ENCODE measurements at regions not wholly inside any gene's neighbourhood (a gene's known extent, or its start where the extent isn't known, plus 50 kb on each side); places are given as distances from the start of the nearest gene placed in this dataset.
"Not testable (repeated sequence)": the region's sequence is repeated elsewhere in the genome, so short reads cannot be mapped to it uniquely, and the experiment has no call there.

DNA sequence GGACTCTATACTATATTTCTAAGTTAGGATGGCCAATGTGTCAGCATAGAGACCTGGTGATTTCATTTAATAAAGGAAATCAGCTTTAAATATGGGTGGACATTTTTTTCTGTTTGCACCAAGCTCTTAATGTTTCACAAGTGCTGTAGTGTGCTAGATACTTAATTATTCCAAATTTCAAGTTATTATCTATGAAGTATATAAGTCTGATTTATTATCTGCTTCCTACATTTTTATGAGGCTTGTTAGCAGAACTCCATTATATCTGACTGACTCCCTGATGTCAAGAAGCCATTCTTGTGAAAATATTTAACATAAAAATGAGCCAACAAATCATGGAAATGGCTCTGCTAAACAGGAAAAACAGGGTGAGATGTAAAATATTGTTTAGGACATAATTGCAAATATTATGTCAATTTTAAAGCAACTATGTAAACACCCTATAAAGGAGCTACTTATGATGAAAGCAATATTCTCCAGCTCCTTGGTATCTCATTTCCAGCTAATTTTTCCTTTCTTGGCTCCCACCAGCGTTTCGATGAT lies 1415.2 kb downstream of the GATA3 start:
- no peak for DNase-seq

DNA sequence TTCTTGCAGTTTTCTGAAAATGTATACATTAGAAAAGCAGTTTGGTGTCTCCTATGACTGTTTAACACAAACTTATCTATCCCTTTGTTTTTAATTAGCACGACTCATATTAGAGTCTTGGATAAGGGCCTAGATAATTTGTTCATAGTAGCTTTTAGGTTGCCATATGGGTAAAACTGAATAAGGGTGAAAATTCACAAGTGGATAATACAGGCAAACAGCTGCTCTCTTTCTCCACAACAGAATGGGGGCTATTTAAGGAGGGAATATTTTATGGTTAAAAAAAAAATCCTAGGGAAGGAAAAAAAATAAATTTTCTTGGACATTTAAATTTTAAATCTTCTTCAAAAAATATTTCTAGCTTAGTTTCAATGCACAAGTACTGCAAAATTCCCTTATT lies 1416.1 kb downstream of the GATA3 start:
- DNase-seq = no peak

DNA sequence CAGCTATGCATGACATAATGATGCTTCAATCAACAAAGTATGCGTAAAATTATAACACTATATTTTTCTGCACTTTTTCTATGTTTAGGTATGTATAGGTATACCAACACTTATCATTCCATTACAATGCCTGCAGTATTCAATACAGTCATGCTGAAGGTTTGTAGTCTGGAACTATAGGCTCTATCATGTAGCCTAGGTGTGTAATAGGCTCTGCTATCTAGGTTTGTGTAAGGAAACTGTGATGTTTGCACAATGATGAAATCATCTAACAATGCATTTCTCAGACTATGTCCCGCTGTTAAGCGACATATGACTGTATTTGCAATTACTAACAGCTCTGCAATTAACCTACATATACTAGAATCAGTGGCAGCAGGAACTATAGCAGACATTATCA lies 1447.5 kb downstream of the GATA3 start:
- DNase-seq = no peak

DNA sequence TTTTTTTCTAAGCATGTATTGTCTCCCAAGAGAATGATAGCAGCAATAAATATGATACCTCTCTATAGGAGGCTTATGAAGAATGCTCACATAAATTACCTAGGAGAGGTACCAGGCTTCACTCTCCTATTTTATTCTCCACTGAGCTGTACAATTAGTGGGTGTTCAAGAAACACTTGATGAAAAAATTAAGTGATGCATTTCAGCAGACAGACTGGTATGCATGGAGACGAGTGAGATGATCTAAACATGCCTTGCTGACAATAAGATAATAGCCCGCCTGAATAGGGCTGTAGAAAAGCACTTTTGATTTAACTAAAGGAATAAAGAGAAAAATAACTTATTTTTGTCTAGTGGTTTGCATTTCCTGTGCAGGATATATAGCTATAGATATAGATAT lies 1449.7 kb downstream of the GATA3 start:
- DNase-seq = no peak

GRCh38 chr10:9505546-9505945 lies 1451.1 kb downstream of the GATA3 start:
- no peak for DNase-seq

GRCh38 chr10:9508606-9509005 lies 1454.1 kb downstream of the GATA3 start:
- DNase-seq = no peak

GRCh38 chr10:9510626-9511025 lies 1456.1 kb downstream of the GATA3 start:
- no peak for DNase-seq

DNA sequence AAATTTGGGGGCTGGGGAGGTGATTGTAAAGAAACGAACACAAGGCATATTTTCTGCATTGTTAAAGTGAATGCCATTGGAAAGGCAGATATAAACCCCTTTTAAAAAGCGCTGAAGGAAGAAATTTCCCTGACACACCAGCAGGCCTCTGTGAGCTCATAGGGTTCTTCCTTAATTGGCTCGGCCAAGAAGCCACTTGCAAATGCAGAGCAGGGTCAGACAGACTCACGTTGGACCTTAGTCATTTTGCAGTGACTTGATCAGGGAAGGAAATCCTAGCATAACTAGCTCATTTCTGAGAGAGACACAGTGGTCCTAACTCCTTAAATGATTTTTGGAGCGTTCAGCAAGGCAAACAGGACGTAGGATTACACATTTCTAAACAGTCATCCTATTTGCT lies 1461.4 kb downstream of the GATA3 start:
- DNase-seq = no peak

DNA sequence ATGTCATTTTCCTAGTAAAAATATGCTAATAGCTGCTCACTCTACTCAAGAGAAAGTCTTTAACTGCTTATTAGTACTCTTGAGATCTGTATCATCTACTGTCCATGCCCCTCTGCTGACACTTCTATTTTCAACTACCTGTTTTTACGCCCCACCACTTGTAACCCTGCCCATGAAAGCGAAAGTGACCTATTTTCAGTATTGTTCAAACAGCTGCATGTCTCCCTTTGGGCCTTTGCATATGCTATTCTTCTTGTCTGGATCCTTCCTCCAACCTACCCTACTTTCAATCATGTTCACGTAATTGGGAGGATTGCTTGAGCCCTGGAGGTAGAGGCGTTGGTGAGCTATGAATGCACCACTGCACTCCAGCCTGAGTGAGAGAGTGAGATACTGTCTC lies 1481.3 kb downstream of the GATA3 start:
- no peak for DNase-seq

DNA sequence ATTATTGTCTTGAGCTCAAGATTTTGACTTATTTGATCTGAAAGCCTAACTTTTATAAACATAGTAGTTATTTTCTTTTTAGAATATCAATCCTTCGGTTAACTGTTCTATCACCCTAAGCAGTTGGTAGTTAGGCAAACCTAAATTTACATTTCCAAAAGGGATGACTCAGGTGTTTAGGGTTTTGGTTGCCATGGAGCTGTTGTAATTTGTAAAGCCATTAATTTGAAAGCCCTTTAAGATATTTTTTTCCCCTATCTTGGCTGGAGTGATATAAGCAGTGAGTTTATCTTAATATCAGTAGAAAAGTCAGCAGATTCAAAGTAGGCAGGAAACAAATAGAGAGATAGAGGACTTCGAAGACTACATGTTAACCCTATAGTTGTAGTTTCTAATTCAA lies 1472.6 kb upstream of the CELF2 start:
- no peak for DNase-seq

DNA sequence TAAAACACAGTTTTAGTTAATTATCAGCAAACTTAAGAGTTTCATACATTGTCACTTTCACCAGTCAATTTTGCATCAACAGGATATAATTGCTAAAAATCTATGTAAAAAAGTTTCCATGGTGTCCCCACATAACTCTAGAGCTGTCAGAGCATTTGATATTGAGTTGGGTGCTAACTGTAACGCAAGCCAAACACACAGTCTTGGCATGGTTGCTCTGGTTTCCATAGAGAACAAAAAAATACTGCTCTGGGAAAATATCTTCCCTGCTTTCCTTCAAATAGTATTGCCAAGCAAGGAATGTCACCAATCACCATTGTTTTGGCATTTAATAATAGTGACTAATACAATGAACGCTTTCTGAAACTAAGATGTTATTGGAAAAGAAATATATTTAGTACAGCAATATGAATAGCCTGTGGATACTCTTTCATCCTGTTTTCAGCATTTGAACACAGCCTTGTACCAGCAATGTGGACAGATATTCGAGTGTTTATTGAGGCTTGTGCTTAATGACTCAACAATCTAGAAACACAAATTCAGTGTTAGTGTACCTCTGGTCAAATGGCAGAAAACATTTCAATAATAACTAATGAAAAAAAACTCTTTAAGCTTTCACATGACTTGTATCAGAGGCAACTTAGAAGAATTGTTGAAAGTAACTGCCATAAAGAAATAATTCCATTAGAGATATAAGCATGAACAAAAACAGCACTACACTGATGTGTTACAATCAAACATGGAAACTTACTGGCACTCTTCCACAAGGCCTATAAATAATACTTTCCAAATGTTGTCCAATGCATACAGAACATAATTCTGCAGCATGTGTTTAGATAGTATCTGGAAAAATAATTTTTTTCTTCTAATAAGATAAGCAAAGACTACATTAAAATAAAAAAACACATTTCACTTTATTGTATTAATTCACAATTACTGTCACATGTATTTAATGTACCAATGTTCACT lies 1469.5 kb upstream of the CELF2 start:
- no peak for DNase-seq

DNA sequence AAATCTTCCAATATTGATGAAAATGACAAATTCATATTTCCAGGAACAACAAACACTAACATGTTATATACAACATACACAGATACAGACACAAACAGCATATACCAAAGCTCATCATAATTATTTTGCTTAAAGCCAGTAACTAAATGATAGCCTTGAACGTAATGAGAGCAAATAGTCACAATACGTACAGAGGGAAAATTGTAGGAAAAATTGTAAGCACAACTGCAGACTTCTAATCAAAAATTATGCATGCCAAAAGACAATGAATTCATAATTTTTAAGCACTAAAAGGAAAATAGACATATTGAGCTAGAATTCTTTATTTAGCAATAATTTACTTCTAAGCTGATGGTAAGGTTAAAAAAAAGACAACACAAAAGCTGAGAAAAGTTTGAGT lies 1466.9 kb upstream of the CELF2 start:
- DNase-seq = no peak

DNA sequence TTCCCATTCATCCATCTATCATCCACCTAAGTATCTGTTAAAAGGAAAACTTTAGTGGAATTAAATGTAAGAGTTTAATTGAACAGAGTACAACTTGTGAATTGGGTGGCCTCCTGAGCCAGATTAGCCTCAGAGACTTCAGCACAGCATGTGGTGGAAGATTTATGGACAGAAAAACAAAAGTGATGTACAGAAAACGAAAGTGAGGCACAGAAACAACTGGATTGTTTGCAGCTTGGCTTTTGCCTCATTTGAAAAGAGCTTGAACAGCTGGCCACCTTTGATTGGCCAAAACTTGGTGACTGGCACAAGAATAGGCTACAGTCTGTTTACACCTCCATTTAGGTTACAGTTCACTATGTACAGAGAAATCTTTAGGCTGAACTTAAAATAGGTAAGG lies 1463.4 kb upstream of the CELF2 start:
- DNase-seq = no peak

DNA sequence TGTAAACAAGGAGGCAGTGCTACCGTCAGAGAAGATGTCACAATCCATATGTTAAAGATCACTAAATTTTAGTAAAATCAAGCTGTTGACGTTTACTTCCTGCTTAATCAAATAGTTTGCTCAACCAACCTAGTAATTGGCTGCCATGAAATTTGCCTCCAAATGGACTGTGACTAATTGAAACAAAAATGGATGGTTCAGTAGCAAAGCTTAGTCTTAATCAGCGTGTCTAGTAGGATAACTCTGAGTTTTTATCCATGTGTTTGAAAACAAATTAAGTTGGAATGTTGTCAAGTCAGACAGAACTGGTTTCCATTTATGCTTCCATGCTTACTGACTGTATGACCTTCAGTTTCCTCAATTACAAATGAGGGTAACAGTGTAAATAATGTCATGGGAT lies 1456.7 kb upstream of the CELF2 start:
- DNase-seq = no peak

DNA sequence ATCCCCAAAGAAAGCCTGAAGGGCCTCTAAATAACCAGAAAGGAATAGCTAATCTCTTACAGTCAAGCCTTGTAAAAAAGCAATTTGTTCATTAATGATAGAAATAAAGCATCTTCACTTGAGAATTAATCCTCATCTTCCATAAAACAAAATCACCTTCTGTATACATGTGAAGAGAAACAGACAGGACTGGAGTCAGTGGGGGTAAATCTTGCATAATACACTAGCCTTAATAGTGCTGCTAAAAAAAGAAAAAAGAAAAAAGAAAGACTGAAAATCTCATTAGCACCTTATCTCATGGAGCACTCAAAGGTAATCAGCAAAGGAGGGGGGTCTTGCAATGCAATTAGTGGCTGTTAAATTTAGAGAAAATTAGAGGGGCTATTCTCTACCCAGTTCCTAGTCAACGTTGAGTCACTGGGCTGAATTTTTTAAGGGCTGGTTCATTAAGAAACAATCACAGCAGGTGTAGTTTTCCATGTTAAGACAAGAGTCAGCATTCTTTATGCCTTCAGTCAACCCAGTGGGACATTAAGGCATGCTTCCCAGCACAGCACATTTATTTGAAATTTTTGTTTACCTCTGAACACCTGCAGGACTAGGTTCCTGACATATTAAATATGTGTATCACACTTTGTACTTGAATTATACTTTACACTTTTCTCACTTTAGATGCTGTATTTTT lies 1455.7 kb upstream of the CELF2 start:
- DNase-seq = no peak

DNA sequence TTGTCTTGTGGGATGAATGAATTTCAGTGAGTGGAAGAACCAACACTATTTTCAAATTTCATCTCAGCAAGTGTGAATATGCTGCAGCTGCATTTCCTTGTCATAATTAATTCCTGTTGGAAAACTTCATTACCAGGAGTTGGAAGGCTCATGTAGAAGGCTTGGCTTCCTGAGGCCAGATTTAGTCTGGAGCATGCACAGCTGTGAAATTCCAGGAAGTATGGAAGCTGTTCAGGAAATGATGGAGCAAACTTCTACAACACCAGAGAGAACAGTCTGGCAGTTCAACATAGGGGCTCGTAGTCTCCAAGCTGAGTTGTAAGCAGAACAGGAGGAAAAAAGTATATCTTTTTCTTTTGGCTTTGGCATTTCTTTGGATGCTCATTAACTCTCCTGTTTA lies 1439.9 kb upstream of the CELF2 start:
- DNase-seq = no peak

- DNase-seq = no peak
These were observed 1438.5 kb upstream of the CELF2 start for GRCh38 chr10:9579110-9579705.

DNA sequence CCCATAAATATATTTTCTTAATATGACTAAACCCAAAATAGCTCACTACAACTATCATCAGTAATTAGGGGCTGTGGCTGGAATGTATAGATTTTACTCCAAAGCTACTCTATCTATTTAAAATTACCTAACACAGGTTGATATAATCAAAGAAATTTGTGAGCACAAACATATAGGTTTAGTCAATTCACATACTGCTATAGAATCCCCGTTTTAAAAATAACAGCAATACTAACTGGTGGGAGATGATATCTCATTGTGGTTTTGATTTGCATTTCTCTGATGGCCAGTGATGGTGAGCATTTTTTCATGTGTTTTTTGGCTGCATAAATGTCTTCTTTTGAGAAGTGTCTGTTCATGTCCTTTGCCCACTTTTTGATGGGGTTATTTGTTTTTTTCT lies 1434.9 kb upstream of the CELF2 start:
- DNase-seq = not testable (repeated sequence)

- no peak for DNase-seq
These were observed 1421.2 kb upstream of the CELF2 start for GRCh38 chr10:9596368-9596920.

DNA sequence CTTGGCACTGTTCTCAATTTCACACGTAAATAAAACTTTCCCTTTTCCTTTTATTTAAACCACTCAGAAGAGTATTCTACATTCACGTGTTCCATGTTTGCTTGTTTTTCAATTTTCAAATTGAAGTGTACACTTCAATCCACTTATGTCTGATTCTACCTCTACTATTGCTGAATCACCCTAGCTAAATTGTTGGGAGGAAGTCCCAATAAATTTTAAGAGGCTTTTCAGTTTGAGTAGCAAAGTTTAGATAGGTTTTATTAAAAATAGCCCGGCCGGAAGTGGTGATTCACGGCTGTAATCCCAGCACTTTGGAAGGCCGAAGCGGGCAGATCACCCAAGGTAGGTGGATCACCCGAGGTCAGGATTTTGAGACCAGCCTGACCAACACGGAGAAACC lies 1414.7 kb upstream of the CELF2 start:
- no peak for DNase-seq

- DNase-seq = no peak
These were observed 1413.7 kb upstream of the CELF2 start for GRCh38 chr10:9603972-9604371.

GRCh38 chr10:9605231-9605630 lies 1412.4 kb upstream of the CELF2 start:
- DNase-seq = no peak

- no peak for DNase-seq
These were observed 1409.1 kb upstream of the CELF2 start for GRCh38 chr10:9608602-9609001.
